Effector memory CD4-positive, alpha-beta T cell (primary cell): ENCODE measurements at regions not wholly inside any gene's neighbourhood (a gene's known extent, or its start where the extent isn't known, plus 50 kb on each side); places are given as distances from the start of the nearest gene placed in this dataset.

Source experiments
- DNase-seq, 3 donors: peaks; one replicate each; pipeline ENCODE4 v3.0.0-alpha.2; 2020
- H3K27ac ChIP-seq: 2 replicates; pipeline ENCODE4 v1.7.0; 2013; ENCODE audit warnings: mild to moderate bottlenecking, low read length, moderate library complexity; ENCODE audit not compliant: insufficient read depth, poor library complexity, severe bottlenecking
- H3K27me3 ChIP-seq: replicated peaks from 2 replicates; pipeline ENCODE4 v1.7.0; 2013; ENCODE audit warnings: mild to moderate bottlenecking, low read length; ENCODE audit not compliant: insufficient read depth, control insufficient read depth, poor library complexity, severe bottlenecking
- H3K36me3 ChIP-seq: 2 replicates; pipeline ENCODE4 v1.7.0; 2013; ENCODE audit warnings: mild to moderate bottlenecking, low read length, moderate library complexity; ENCODE audit not compliant: control insufficient read depth, insufficient read depth
- H3K4me1 ChIP-seq: 2 replicates; pipeline ENCODE4 v1.7.0; 2013; ENCODE audit warnings: low read length, mild to moderate bottlenecking; ENCODE audit not compliant: control insufficient read depth, insufficient read depth, poor library complexity, severe bottlenecking
- H3K4me3 ChIP-seq: 2 replicates; pipeline ENCODE4 v1.7.0; 2013; ENCODE audit warnings: low read length, low read depth, mild to moderate bottlenecking; ENCODE audit not compliant: insufficient read depth, poor library complexity, severe bottlenecking
- H3K9me3 ChIP-seq: 2 replicates; pipeline ENCODE4 v1.7.0; 2013; ENCODE audit warnings: mild to moderate bottlenecking, low read length, moderate library complexity; ENCODE audit not compliant: control insufficient read depth

DNA sequence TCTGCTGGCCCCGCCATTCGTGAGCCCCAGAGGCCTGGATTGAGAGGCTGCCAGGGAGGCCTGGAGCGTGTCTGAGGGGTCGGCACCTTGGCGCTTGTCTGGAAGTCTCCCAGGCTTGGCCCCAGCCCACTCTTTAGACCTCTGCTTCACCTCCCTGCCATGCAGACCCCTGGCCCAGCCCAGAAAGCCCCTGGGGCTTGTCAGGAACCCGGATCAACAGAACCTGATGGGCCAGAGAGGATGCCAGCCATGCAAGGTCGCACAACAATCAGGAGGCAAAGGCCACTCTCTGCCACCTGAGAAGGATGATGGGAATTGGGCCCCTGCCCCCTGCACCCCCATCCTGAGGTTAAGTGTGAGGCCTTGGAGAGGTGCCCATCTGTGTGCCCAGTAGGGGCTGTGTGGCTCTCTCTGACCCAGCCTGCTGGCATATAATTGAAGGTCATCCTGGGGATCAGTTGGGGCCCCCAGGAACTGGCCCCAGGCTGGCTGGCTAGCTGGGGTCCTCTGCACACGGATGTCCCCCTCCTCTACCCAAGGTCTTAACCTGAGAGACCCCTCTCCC is 103.3 kb upstream of the SLC6A6 start:
- Histone ChIP-seq H3K4me3 (no peak overlapping the region), H3K27ac (no peak overlapping the region), H3K9me3 (no peaks in the 10 kb centered on the region), H3K4me1 (peaks cover 6% of the 10 kb centered on the region), H3K27me3 (no peaks in the 10 kb centered on the region), H3K36me3 (no peaks in the 10 kb centered on the region)
- no peak for DNase-seq

DNA sequence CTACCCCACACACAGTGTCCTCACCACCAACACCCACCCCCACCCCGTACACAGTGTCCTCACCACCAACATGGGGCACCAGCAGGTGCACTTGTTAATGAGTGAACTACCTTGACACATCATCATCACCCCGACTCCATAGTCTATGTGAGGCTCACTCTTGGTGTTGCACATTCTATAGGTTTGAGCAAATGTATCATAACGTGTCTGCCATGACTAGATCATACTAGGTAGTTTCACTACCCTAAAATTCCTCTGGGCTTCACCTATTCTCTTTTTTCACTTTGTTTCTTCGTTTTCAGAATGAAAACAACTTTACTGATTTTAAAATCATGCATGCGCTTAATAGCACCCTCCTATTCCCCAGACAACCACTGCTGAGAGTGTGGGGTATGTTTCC is 102.6 kb upstream of the SLC6A6 start:
- H3K4me3 ChIP-seq: no peak overlapping the region
- no peaks in the 10 kb centered on the region for H3K36me3 ChIP-seq
- H3K27ac ChIP-seq: no peak overlapping the region
- no peak for DNase-seq
- H3K27me3 ChIP-seq: no peaks in the 10 kb centered on the region
- H3K4me1 ChIP-seq: peaks cover 6% of the 10 kb centered on the region
- H3K9me3 ChIP-seq: no peaks in the 10 kb centered on the region

DNA sequence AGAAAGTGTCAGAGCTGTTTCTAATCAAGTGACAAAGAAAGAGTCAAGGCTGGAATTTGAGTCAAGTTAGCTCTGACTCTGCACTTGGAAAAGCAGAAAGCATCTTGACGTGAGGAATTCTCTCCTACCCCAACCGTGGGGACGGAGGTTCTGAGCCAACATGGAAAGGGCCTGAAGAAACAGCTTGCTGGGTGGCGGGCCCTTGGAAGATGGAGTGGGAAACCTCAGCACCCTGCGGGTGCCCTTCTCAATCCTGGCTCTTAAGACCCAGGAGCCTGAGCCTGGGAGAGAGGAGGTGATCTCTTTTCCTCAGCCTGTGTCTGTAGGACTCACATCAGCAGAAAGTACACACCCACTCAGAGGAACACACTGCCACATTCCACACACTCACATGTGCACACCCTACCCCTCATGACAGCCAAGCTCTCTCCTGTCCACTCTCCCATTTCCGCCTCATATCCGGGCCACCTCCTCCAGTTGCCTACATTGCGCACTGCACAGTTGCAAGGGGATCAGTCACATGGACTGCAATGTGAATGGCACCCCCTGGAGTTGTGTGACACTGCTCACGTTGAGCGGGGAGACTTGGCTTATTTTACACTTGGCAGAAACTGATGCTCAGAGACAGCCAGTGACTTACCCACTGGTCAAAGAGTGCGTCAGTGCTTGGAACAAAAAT is 101.5 kb upstream of the SLC6A6 start:
- no peak for DNase-seq
- Histone ChIP-seq H3K36me3 (no peaks in the 10 kb centered on the region), H3K4me3 (no peak overlapping the region), H3K4me1 (peaks cover 6% of the 10 kb centered on the region), H3K27ac (no peak overlapping the region), H3K27me3 (no peaks in the 10 kb centered on the region), H3K9me3 (no peaks in the 10 kb centered on the region)

DNA sequence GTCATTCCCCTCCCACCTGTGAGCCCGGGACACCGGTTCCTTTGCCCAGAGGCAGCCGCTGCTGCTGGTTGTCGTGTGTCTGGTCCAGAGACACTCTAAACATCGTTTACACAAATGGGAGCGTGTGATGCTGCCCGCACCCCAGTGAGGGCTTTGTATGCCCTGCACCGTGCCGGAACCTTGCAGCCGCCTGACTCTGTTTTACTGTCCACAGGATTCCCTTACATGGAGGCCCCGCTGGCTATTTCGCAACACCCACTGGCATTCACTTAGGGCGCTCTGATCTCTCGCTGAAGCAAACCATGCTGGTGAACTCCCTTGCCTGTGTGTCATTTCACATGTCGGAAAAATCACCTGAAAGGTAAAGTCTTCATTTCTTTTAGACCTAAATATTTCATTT is 100.8 kb upstream of the SLC6A6 start:
- Histone ChIP-seq H3K36me3 (no peaks in the 10 kb centered on the region), H3K4me1 (peaks cover 6% of the 10 kb centered on the region), H3K9me3 (no peaks in the 10 kb centered on the region), H3K27ac (no peak overlapping the region), H3K27me3 (no peaks in the 10 kb centered on the region), H3K4me3 (no peak overlapping the region)
- DNase-seq: no peak

DNA sequence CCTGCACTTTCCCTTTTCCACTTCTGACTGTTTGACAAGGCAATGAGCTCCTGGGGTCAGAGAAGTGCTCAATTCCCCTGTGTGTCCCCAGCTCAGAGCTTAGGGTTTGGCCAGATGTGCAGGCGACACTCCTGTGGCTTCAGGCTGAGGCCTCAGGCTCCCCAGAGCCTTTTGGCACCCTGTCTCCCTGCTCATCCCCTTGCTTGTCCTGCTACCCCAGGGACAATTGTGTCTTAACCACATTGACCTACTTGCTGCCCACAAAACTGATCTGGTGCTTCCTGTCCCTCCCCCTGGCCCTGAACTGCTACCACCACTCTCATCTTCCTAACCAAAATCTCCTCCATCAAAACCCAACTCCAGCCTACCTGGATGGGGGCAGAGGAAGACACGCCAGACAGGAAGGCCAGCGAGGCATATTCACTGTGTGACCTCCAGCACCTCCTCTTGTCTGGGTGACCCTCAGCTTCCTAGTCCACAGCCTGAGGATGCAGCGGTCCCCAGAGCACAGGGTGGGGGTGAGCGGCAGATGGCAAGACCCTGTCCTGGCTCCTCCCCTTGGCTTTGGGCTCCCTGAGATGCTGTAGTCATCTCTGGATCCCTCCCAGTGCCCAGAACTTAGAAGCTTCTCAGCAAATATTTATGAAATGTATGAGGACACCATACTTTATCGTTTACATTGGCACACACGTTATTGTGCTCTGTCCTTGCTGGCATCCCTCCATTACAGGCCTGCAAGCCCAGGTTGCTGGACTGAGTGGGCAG is 98.9 kb upstream of the SLC6A6 start:
- Histone ChIP-seq H3K4me3 (no peak overlapping the region), H3K27me3 (no peaks in the 10 kb centered on the region), H3K9me3 (no peaks in the 10 kb centered on the region), H3K36me3 (no peaks in the 10 kb centered on the region), H3K4me1 (peaks cover 6% of the 10 kb centered on the region), H3K27ac (no peak overlapping the region)
- no peak for DNase-seq

DNA sequence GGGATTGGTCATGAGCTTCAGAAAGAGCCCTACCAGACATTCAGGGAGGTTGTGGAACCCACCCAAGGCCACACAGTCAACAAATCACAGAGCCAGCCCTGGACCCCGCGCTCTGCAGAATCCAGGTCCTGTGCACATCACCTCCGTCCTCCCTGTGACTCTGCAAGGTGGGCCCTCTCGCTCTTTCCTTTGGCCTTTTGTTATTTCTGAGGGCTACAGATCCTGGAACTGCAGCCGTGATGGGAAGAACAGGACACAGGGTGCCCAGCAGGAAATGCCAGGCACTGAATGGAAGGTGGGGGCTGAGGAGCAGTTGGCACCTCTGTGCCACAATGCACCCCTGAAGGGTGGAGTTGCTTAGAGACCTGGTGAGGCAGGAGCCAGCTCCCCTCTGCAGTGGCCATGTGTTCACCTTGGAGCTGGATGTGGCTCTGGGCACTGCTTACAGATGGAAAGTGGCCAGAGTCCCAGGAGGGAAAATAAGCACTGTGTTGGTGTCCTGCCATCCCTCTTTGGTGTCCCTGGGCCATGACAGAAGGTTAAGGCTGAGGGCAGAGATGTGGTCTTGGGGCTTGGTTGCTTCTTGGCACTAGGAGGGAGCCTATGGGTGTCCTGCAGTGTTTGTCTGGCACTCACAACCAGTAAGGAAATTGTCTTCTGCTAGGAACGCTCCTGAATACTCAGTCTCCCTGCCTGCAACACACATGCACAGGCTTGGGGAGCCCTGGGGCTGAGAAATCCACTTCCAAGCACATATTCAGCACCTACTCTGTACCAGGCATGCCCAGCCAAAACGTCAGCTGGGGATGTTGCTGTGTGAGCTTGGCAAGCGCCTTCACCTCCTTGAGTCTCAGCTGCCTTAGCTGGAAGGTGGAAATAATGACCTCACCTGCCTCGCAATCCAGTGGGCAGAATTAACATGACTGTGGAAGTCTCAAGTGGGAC is 98.0 kb upstream of the SLC6A6 start:
- Histone ChIP-seq H3K36me3 (no peaks in the 10 kb centered on the region), H3K27me3 (no peaks in the 10 kb centered on the region), H3K4me1 (peaks cover 6% of the 10 kb centered on the region), H3K9me3 (no peaks in the 10 kb centered on the region), H3K27ac (no peak overlapping the region), H3K4me3 (no peak overlapping the region)
- no peak for DNase-seq

DNA sequence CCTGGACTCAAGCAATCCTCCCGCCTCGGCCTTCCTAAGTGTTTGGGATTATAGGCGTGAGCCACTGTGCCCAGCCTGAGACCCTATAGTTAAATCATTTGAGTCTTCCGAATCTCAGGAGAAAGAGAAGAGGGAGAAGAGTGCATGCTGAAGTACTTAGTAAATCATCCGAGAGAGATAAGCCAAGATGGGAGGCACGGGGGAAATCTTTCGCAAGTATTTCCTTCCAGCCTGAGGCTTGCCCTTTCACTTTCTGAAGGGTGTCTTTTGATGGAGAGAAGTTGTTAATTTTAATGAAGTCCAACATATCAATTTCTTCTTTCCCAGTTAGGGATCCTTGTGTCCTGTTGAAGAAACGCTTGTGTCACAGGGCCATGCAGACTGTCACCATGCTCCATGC is 97.1 kb upstream of the SLC6A6 start:
- no peaks in the 10 kb centered on the region for H3K36me3 ChIP-seq
- no peak for DNase-seq
- H3K4me3 ChIP-seq: no peak overlapping the region
- H3K27me3 ChIP-seq: no peaks in the 10 kb centered on the region
- no peaks in the 10 kb centered on the region for H3K9me3 ChIP-seq
- no peak overlapping the region for H3K27ac ChIP-seq
- H3K4me1 ChIP-seq: peaks cover 6% of the 10 kb centered on the region

DNA sequence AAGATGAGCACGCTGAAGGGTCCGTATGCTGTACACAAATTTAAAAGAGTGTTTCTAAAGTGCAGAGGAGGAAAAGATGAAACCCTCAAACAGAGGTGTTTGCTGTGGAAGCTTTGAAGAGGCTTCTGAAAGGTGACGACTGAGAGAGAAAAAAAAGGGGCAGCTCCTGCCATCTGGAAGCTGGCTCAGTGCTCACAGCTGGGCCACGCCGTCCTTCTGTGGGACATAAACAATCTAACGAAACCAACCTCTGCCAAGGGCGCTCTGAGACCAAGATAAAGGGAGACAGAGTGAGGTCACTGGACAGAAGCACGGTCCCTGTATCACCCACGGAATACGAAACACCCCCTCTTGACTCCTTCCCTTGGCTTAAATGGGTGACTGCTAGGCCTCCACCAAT is 96.3 kb upstream of the SLC6A6 start:
- no peak for DNase-seq

DNA sequence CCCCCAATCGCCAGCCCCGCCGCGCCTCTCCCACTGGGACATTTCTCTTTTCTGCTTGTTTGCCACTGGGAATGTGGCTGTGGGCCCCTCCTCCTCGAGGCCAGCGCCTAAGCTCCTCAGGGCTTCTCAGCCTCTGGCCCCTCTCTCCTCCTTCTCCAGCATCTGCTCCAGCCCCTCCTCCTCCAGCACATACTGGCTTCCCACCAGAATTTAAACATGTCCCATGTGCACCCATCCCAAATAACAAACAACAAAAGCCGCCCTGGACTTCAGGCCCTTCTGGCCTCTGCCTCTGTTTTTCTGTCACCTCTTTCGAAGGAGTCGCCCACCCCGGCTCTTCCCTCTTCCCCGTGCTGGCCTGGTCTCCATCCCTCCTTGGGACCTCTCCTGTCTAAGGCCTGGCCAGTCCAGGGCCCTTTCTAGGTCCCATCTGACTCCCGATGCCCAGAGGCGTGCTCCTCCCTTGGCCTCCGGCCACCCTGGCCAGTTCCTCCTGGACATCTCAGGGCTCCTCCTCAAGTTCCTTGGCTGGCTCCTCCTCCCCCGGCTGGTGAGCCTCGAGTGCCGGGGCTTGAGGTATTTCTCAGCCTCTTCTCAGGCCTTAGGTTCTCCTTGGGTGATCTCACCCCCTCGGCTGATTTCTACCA is 94.6 kb upstream of the SLC6A6 start:
- H3K4me3 ChIP-seq: no peak overlapping the region
- H3K36me3 ChIP-seq: no peaks in the 10 kb centered on the region
- no peak overlapping the region for H3K27ac ChIP-seq
- no peak for DNase-seq
- H3K27me3 ChIP-seq: no peaks in the 10 kb centered on the region
- H3K9me3 ChIP-seq: no peaks in the 10 kb centered on the region
- peaks cover 6% of the 10 kb centered on the region for H3K4me1 ChIP-seq

More for the DNA sequence above, 96.3 kb upstream of the SLC6A6 start:
- H3K36me3 ChIP-seq: no peaks in the 10 kb centered on the region
- H3K4me1 ChIP-seq: peaks cover 6% of the 10 kb centered on the region
- no peak overlapping the region for H3K27ac ChIP-seq
- H3K9me3 ChIP-seq: no peaks in the 10 kb centered on the region
- H3K4me3 ChIP-seq: no peak overlapping the region
- no peaks in the 10 kb centered on the region for H3K27me3 ChIP-seq
